NCI-H446 (cell line): ENCODE measurements at regions not wholly inside any gene's neighbourhood (a gene's known extent, or its start where the extent isn't known, plus 50 kb on each side); places are given as distances from the start of the nearest gene placed in this dataset.
"Not testable (repeated sequence)": the region's sequence is repeated elsewhere in the genome, so short reads cannot be mapped to it uniquely, and the experiment has no call there.

Experiments used
- DNase-seq, 2 experiments: peaks; one replicate each; lab custom pipeline; 2025; lab: John Stamatoyannopoulos, UW

DNA sequence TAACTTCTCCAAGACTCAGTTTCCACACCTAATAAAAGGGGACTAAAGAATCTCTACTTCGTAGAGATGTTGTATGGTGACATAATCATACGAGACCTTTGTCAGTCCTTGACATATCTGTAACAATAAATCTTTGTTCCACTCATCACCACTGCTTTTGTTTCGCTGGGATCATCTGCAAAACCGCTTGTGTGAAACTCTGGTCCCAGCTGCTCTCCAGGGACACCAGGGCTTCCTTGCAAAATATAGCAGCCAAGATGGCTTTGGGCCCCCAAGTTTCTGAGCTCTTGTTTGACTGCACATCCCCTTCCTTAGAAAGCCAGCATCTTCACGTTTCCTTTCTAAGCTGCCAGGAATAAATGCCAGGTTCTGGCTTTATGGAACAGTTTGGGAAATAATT, 110.5 kb upstream of the RRN3 start:
- not testable (repeated sequence) for DNase-seq

- DNase-seq, result not testable (repeated sequence)
Measured at GRCh38 chr16:15192813-15193212, 98.7 kb upstream of the RRN3 start.

DNA sequence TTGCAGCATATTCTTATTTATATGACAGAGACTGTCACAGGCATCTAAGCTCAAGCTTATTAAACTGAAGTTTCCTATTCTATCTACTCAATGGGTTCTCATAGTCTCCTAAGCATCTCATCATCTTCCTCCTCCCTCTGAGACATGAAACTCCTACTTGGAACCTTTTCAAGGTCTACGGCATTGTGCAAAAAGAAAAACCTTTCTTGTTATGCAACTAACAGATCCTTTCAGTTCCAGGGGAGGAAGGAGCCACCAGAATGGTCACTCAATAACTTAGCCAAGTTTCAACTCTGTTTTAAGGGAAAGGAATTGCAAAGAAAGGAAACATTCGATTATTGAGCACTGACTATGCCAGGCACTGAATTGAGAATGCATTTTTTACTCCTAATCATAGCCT, 98.1 kb upstream of the RRN3 start:
- not testable (repeated sequence) for DNase-seq

- DNase-seq, result not testable (repeated sequence)
Measured at GRCh38 chr16:15189478-15189877, 95.4 kb upstream of the RRN3 start.
